Hematopoietic multipotent progenitor cell (in vitro differentiated cells): ENCODE measurements at regions not wholly inside any gene's neighbourhood (a gene's known extent, or its start where the extent isn't known, plus 50 kb on each side); places are given as distances from the start of the nearest gene placed in this dataset. TPM values are rescaled to one million over a fixed set of nuclear protein-coding genes. Genes with fewer than 3 reads are reported as not detected.

Experiments used
- DNase-seq, 3 donors: peaks; one replicate each; pipeline ENCODE4 v3.0.0-alpha.2; 2011 to 2015; ENCODE audit warnings: low read depth in 2 of 3, low spot score in 2 of 3
- small RNA-seq: library from RNA; depleted of rRNA; stranded (forward); fragments of <200 nt; gene quantifications from one replicate; pipeline ENCODE3, GENCODE V24; 2012

- peak; percentile 6 to 72 (median 63) for DNase-seq
These were observed 66.5 kb upstream of the CLMP start for GRCh38 chr11:123261345-123262106.

GRCh38 chr11:123260511-123261211, 65.6 kb upstream of the CLMP start:
- DNase-seq: no peak

- DNase-seq: no peak
These were observed 63.8 kb upstream of the CLMP start for GRCh38 chr11:123258877-123259276.

- no peak for DNase-seq
These were observed 62.3 kb upstream of the CLMP start for GRCh38 chr11:123257370-123257769.

- DNase-seq: no peak
These were observed 60.9 kb upstream of the CLMP start for GRCh38 chr11:123255909-123256308.

- no peak for DNase-seq
These were observed 59.3 kb upstream of the CLMP start for GRCh38 chr11:123254357-123254756.

GRCh38 chr11:123253911-123254310, 58.9 kb upstream of the CLMP start:
- no peak for DNase-seq

GRCh38 chr11:123253223-123253622, 58.2 kb upstream of the CLMP start:
- DNase-seq: no peak

- DNase-seq: no peak
These were observed 56.8 kb upstream of the CLMP start for GRCh38 chr11:123251657-123252344.

GRCh38 chr11:123250892-123251656, 56.0 kb upstream of the CLMP start:
- DNase-seq: no peak

- DNase-seq: no peak
These were observed 54.3 kb upstream of the CLMP start for GRCh38 chr11:123249354-123249753.

- DNase-seq: no peak
These were observed 52.8 kb upstream of the CLMP start for GRCh38 chr11:123247813-123248379.

- no peak for DNase-seq
These were observed 52.4 kb upstream of the CLMP start for GRCh38 chr11:123247496-123247799.

- peak; percentile 57 to 84 (median 75) for DNase-seq
These were observed 51.9 kb upstream of the CLMP start for GRCh38 chr11:123246749-123247495.

- no peak for DNase-seq
These were observed 50.5 kb upstream of the CLMP start for GRCh38 chr11:123245567-123245966.

Small RNAs in the stretch of these regions (small RNA-seq; reads per million reads assigned to genes)
- not detected for gene RF00096
